ENCODE measurements at regions not wholly inside any gene's neighbourhood (a gene's known extent, or its start where the extent isn't known, plus 50 kb on each side); places are given as distances from the start of the nearest gene placed in this dataset.

DNA sequence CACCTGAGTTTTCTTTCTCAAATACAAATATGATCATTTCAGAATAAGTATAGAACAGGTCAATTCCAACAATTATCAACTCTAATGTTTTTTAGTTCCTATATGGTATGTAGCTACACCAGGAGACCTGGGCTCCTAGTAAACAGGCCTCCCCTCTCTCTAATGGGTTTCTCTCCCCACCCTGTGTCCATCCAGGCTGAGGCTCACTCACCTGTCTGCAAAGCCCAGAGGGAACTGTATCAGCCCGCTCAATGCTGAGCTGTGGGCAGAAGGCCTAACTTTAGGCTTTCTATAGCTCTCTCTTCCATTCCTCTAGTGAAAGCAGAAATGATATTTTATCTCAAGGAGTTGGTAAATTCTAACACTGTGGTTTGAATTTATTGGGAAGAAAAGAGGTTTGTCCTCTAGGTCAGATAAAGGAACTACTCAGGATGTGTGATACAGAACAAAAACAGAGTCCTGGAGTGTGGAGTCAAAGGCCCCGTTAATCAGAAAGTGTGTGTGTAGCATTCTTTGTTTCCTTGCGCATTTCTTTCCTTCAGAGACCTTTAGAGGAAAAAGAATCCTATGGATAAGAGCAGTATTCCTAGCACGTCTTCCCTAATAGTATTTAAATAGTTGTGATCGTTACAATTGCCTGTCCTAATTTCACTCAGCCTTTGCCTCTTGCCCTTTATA lies 408.9 kb downstream of the PYDC2 start:
- ATAC-seq (ENCODE audit: low FRiP score) (no peak), DNase-seq (no peak)
- no peaks in the 10 kb centered on the region for H3K36me3 ChIP-seq (ENCODE audit: control insufficient read depth in 1 of 2, insufficient read depth in 2 of 2, low read length in 1 of 2)
- H3K4me1 ChIP-seq (ENCODE audit: control insufficient read depth in 1 of 2, insufficient read depth in 2 of 2, low read length in 2 of 2), result no peaks in the 10 kb centered on the region
- WGBS, 2 donors, result 56 to 60% methylated on average over 5 of the region's 5 CpGs
- no peaks in the 10 kb centered on the region for H3K27me3 ChIP-seq (ENCODE audit: control insufficient read depth in 1 of 2, insufficient read depth in 2 of 2, low read length in 1 of 2)
- no peak overlapping the region for H3K27ac ChIP-seq (ENCODE audit: low read depth in 1 of 2, low read length in 2 of 2)
- H3K4me3 ChIP-seq (ENCODE audit: low read length in 2 of 2), result no peak overlapping the region
- no peaks in the 10 kb centered on the region for H3K9me3 ChIP-seq (ENCODE audit: control insufficient read depth, low read length)
- intact Hi-C loops (cut with DNase I), result no loop called here

- DNase-seq (no peak), ATAC-seq (ENCODE audit: low FRiP score) (no peak)
- Histone ChIP-seq H3K4me1 (ENCODE audit: control insufficient read depth in 1 of 2, insufficient read depth in 2 of 2, low read length in 2 of 2) (no peaks in the 10 kb centered on the region), H3K27me3 (ENCODE audit: control insufficient read depth in 1 of 2, insufficient read depth in 2 of 2, low read length in 1 of 2) (no peaks in the 10 kb centered on the region), H3K4me3 (ENCODE audit: low read length in 2 of 2) (no peak overlapping the region), H3K27ac (ENCODE audit: low read depth in 1 of 2, low read length in 2 of 2) (no peak overlapping the region), H3K9me3 (ENCODE audit: control insufficient read depth, low read length) (no peaks in the 10 kb centered on the region), H3K36me3 (ENCODE audit: control insufficient read depth in 1 of 2, insufficient read depth in 2 of 2, low read length in 1 of 2) (no peaks in the 10 kb centered on the region)
- WGBS, 2 donors, result 89 to 97% methylated on average over 2 of the region's 2 CpGs
- intact Hi-C loops (cut with DNase I), result no loop called here
Observed at GRCh38 chr3:191873736-191874135, 412.8 kb downstream of the PYDC2 start.

GRCh38 chr3:191882289-191882688 lies 421.3 kb downstream of the PYDC2 start:
- Histone ChIP-seq H3K9me3 (ENCODE audit: control insufficient read depth, low read length) (no peaks in the 10 kb centered on the region), H3K27ac (ENCODE audit: low read depth in 1 of 2, low read length in 2 of 2) (no peak overlapping the region), H3K36me3 (ENCODE audit: control insufficient read depth in 1 of 2, insufficient read depth in 2 of 2, low read length in 1 of 2) (no peaks in the 10 kb centered on the region), H3K4me1 (ENCODE audit: control insufficient read depth in 1 of 2, insufficient read depth in 2 of 2, low read length in 2 of 2) (no peaks in the 10 kb centered on the region), H3K27me3 (ENCODE audit: control insufficient read depth in 1 of 2, insufficient read depth in 2 of 2, low read length in 1 of 2) (no peaks in the 10 kb centered on the region), H3K4me3 (ENCODE audit: low read length in 2 of 2) (no peak overlapping the region)
- intact Hi-C loops (cut with DNase I), result no loop called here
- no peak for DNase-seq
- ATAC-seq (ENCODE audit: low FRiP score), result no peak
- 8 to 13% methylated on average over 3 of the region's 3 CpGs for WGBS, 2 donors

DNA sequence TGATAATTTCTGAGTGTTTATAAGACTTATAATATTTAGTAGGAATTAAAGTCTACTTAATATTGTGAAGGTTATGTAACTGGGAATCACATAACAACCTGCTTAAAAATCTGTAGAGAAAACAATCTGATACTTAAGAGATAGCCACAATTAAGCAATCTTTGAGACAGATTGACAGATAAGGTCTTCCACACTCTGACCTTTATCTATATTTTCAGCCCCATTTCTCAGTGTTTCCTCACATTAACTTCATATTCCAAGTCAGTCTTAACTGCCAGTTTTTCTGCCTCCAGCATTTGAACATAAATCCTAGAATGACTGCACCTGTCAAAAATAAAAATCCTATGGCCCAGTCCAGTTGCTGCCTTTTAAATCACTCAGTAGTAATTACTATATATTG lies 423.2 kb downstream of the PYDC2 start:
- no peak for DNase-seq
- H3K4me1 ChIP-seq (ENCODE audit: control insufficient read depth in 1 of 2, insufficient read depth in 2 of 2, low read length in 2 of 2), result no peaks in the 10 kb centered on the region
- no peaks in the 10 kb centered on the region for H3K36me3 ChIP-seq (ENCODE audit: control insufficient read depth in 1 of 2, insufficient read depth in 2 of 2, low read length in 1 of 2)
- H3K27ac ChIP-seq (ENCODE audit: low read depth in 1 of 2, low read length in 2 of 2), result no peak overlapping the region
- no peak for ATAC-seq (ENCODE audit: low FRiP score)
- H3K27me3 ChIP-seq (ENCODE audit: control insufficient read depth in 1 of 2, insufficient read depth in 2 of 2, low read length in 1 of 2), result no peaks in the 10 kb centered on the region
- no peaks in the 10 kb centered on the region for H3K9me3 ChIP-seq (ENCODE audit: control insufficient read depth, low read length)
- no peak overlapping the region for H3K4me3 ChIP-seq (ENCODE audit: low read length in 2 of 2)
- intact Hi-C loops (cut with DNase I), result no loop called here

DNA sequence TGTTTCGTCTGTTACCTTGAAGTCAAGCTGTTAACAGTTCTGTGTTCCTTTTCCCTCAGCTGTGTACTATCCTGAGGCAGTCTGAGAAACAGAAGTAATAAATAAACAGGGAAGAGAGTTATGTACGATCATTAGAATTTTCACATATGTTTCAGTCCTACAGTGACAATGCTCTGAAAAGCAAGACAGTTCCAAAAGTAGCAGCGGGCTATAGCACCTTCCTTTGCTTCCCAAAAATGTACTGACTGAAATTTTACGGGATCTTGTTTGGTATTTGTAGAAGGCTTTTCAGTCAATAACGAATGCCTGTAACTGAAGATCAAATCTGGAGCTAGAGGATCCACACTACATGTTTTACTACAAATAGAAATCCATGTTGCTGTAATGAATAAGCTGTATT lies 428.1 kb downstream of the PYDC2 start:
- ATAC-seq (ENCODE audit: low FRiP score), result no peak
- DNase-seq, result no peak
- H3K4me1 ChIP-seq (ENCODE audit: control insufficient read depth in 1 of 2, insufficient read depth in 2 of 2, low read length in 2 of 2), result no peaks in the 10 kb centered on the region
- no peaks in the 10 kb centered on the region for H3K9me3 ChIP-seq (ENCODE audit: control insufficient read depth, low read length)
- no peaks in the 10 kb centered on the region for H3K27me3 ChIP-seq (ENCODE audit: control insufficient read depth in 1 of 2, insufficient read depth in 2 of 2, low read length in 1 of 2)
- H3K4me3 ChIP-seq (ENCODE audit: low read length in 2 of 2), result no peak overlapping the region
- WGBS, 2 donors, result 46 to 63% methylated on average over 5 of the region's 5 CpGs
- intact Hi-C loops (cut with DNase I), result no loop called here
- H3K27ac ChIP-seq (ENCODE audit: low read depth in 1 of 2, low read length in 2 of 2), result no peak overlapping the region
- H3K36me3 ChIP-seq (ENCODE audit: control insufficient read depth in 1 of 2, insufficient read depth in 2 of 2, low read length in 1 of 2), result no peaks in the 10 kb centered on the region

- ATAC-seq (ENCODE audit: low FRiP score) (no peak), DNase-seq (no peak)
- Histone ChIP-seq H3K4me1 (ENCODE audit: control insufficient read depth in 1 of 2, insufficient read depth in 2 of 2, low read length in 2 of 2) (no peaks in the 10 kb centered on the region), H3K9me3 (ENCODE audit: control insufficient read depth, low read length) (no peaks in the 10 kb centered on the region), H3K4me3 (ENCODE audit: low read length in 2 of 2) (no peak overlapping the region), H3K36me3 (ENCODE audit: control insufficient read depth in 1 of 2, insufficient read depth in 2 of 2, low read length in 1 of 2) (no peaks in the 10 kb centered on the region), H3K27me3 (ENCODE audit: control insufficient read depth in 1 of 2, insufficient read depth in 2 of 2, low read length in 1 of 2) (no peaks in the 10 kb centered on the region), H3K27ac (ENCODE audit: low read depth in 1 of 2, low read length in 2 of 2) (no peak overlapping the region)
- WGBS, 2 donors, result 8 to 9% methylated on average over 1 of the region's 1 CpG
- intact Hi-C loops (cut with DNase I), result no loop called here
Observed at GRCh38 chr3:191889756-191890155, 428.8 kb downstream of the PYDC2 start.

DNA sequence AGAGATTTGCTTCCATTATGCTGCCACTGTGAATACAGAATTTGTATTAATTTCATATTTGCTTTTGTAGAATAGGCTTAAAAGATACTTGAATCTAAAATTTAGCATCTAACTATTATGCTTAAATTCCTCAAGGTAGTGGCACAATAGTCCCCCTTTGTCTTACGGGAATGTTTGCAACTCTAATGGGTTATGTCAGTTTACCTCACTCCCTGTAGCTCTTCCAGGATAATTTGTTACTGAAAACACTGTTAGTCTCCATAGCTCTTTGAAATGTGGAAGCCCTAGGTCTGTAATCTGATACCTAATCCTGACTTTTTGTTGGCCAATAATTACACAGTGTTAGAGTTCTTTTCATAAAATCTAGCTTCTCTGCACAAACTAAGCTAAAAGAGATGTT lies 433.4 kb downstream of the PYDC2 start:
- intact Hi-C loops (cut with DNase I), result no loop called here
- 44 to 47% methylated on average over 1 of the region's 1 CpG for WGBS, 2 donors

GRCh38 chr3:191901741-191902140 lies 440.8 kb downstream of the PYDC2 start:
- DNase-seq, result no peak
- Histone ChIP-seq H3K4me3 (ENCODE audit: low read length in 2 of 2) (no peak overlapping the region), H3K9me3 (ENCODE audit: control insufficient read depth, low read length) (no peaks in the 10 kb centered on the region), H3K27ac (ENCODE audit: low read depth in 1 of 2, low read length in 2 of 2) (no peak overlapping the region), H3K4me1 (ENCODE audit: control insufficient read depth in 1 of 2, insufficient read depth in 2 of 2, low read length in 2 of 2) (no peaks in the 10 kb centered on the region), H3K27me3 (ENCODE audit: control insufficient read depth in 1 of 2, insufficient read depth in 2 of 2, low read length in 1 of 2) (no peaks in the 10 kb centered on the region), H3K36me3 (ENCODE audit: control insufficient read depth in 1 of 2, insufficient read depth in 2 of 2, low read length in 1 of 2) (no peaks in the 10 kb centered on the region)
- ATAC-seq (ENCODE audit: low FRiP score), result no peak
- 65 to 66% methylated on average over 2 of the region's 2 CpGs for WGBS, 2 donors
- intact Hi-C loops (cut with DNase I), result no loop called here

More for the DNA sequence above, 433.4 kb downstream of the PYDC2 start:
- ATAC-seq (ENCODE audit: low FRiP score) (no peak), DNase-seq (no peak)
- no peak overlapping the region for H3K27ac ChIP-seq (ENCODE audit: low read depth in 1 of 2, low read length in 2 of 2)
- H3K9me3 ChIP-seq (ENCODE audit: control insufficient read depth, low read length), result no peaks in the 10 kb centered on the region
- H3K4me1 ChIP-seq (ENCODE audit: control insufficient read depth in 1 of 2, insufficient read depth in 2 of 2, low read length in 2 of 2), result no peaks in the 10 kb centered on the region
- H3K4me3 ChIP-seq (ENCODE audit: low read length in 2 of 2), result no peak overlapping the region
- no peaks in the 10 kb centered on the region for H3K27me3 ChIP-seq (ENCODE audit: control insufficient read depth in 1 of 2, insufficient read depth in 2 of 2, low read length in 1 of 2)
- H3K36me3 ChIP-seq (ENCODE audit: control insufficient read depth in 1 of 2, insufficient read depth in 2 of 2, low read length in 1 of 2), result no peaks in the 10 kb centered on the region

GRCh38 chr3:191912616-191913204 lies 451.7 kb downstream of the PYDC2 start:
- no peak overlapping the region for H3K4me3 ChIP-seq (ENCODE audit: low read length in 2 of 2)
- H3K4me1 ChIP-seq (ENCODE audit: control insufficient read depth in 1 of 2, insufficient read depth in 2 of 2, low read length in 2 of 2), result no peaks in the 10 kb centered on the region
- WGBS, 2 donors, result 81 to 84% methylated on average over 11 of the region's 11 CpGs
- DNase-seq (no peak), ATAC-seq (ENCODE audit: low FRiP score) (no peak)
- no peaks in the 10 kb centered on the region for H3K27me3 ChIP-seq (ENCODE audit: control insufficient read depth in 1 of 2, insufficient read depth in 2 of 2, low read length in 1 of 2)
- no peak overlapping the region for H3K27ac ChIP-seq (ENCODE audit: low read depth in 1 of 2, low read length in 2 of 2)
- no peaks in the 10 kb centered on the region for H3K36me3 ChIP-seq (ENCODE audit: control insufficient read depth in 1 of 2, insufficient read depth in 2 of 2, low read length in 1 of 2)
- H3K9me3 ChIP-seq (ENCODE audit: control insufficient read depth, low read length), result no peaks in the 10 kb centered on the region
- intact Hi-C loops (cut with DNase I), result no loop called here

Measured in aorta (tissue), 5 donors.